Upper lobe of left lung (tissue), 4 donors: ENCODE measurements at regions not wholly inside any gene's neighbourhood (a gene's known extent, or its start where the extent isn't known, plus 50 kb on each side); places are given as distances from the start of the nearest gene placed in this dataset.

ENCODE experiments used
- EP300 ChIP-seq, 4 donors: sonication (generic); formaldehyde crosslinking; IDR thresholded peaks; one replicate each; pipeline ENCODE4 v1.5.1; 2017; ENCODE audit warnings: antibody characterized with exemption in 4 of 4, control low read depth in 2 of 4
- POLR2A ChIP-seq, 4 donors: fragments of 450-650 bp; IDR thresholded peaks; one replicate each; pipeline ENCODE4 v1.5.1; 2016 to 2017; ENCODE audit warnings: antibody characterized with exemption in 4 of 4, mild to moderate bottlenecking in 2 of 4
- POLR2AphosphoS5 ChIP-seq, 2 donors: sonication (generic); formaldehyde crosslinking; IDR thresholded peaks; one replicate each; pipeline ENCODE4 v1.5.1; 2017; ENCODE audit warnings: antibody characterized with exemption in 2 of 2
- TF ChIP-seq, protein P1 (sequence below), 6 experiments: fragments of 450-650 bp in 4 of 6; fragments of 200-600 bp in 2 of 6; sonication (generic) in 2 of 6; IDR thresholded peaks; one replicate each; pipeline ENCODE4 v1.5.1; 2016 to 2019; ENCODE audit warnings: antibody characterized with exemption in 6 of 6

DNA sequence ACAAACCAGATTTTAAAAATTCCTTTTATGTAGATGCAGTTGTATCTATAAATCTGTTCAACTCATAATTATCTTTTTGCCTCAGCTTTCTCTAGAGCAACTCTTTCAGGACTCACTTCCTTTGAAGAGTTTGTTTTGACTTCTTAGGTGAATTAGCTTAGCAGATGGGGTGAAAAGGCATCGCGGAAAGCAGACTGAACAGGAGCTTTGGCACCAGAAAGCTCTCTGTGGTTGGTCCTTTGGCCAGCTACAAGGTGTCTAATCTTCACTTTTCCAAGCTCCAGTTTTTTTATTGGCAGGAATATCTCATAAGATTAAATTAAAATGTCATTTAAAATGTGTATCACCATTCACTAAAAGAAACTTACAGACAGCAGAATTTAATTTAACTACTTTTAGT, 60.6 kb upstream of the KLF12 start:
- TF ChIP-seq, protein P1, sequence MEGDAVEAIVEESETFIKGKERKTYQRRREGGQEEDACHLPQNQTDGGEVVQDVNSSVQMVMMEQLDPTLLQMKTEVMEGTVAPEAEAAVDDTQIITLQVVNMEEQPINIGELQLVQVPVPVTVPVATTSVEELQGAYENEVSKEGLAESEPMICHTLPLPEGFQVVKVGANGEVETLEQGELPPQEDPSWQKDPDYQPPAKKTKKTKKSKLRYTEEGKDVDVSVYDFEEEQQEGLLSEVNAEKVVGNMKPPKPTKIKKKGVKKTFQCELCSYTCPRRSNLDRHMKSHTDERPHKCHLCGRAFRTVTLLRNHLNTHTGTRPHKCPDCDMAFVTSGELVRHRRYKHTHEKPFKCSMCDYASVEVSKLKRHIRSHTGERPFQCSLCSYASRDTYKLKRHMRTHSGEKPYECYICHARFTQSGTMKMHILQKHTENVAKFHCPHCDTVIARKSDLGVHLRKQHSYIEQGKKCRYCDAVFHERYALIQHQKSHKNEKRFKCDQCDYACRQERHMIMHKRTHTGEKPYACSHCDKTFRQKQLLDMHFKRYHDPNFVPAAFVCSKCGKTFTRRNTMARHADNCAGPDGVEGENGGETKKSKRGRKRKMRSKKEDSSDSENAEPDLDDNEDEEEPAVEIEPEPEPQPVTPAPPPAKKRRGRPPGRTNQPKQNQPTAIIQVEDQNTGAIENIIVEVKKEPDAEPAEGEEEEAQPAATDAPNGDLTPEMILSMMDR (IDR thresholded peaks at IDR 0.05) = no peak
- TF ChIP-seq POLR2A (IDR thresholded peaks at IDR 0.05) = no peak
- TF ChIP-seq EP300 (IDR thresholded peaks at IDR 0.05) = no peak
- no peak for TF ChIP-seq POLR2AphosphoS5 (IDR thresholded peaks at IDR 0.05)
